Heart right ventricle (tissue), 16 donors: ENCODE measurements at regions not wholly inside any gene's neighbourhood (a gene's known extent, or its start where the extent isn't known, plus 50 kb on each side); places are given as distances from the start of the nearest gene placed in this dataset.

Experiments
- ATAC-seq, 8 donors: fragments of 200-7000 bp; cut with Tn5 transposase; one replicate each; pipeline ENCODE4 v1.9.1; 2020; ENCODE audit warnings: mild to moderate bottlenecking in 8 of 8, moderate library complexity in 8 of 8, moderate number of reproducible peaks in 1 of 8
- DNase-seq, 2 donors: peaks; one replicate each; pipeline ENCODE4 v3.0.0-alpha.2; 2020
- H3K27ac ChIP-seq, 10 donors: fragments of 200-600 bp; sonication (generic) in 2 of 10; one replicate each; pipeline versions ENCODE4 v1.5.0 to v1.8.0; 2020 to 2022; ENCODE audit warnings: mild to moderate bottlenecking in 3 of 10
- H3K27me3 ChIP-seq, 7 donors: fragments of 200-600 bp; one replicate each; pipeline ENCODE4 v1.8.0; 2021 to 2022; ENCODE audit warnings: mild to moderate bottlenecking in 2 of 7
- H3K36me3 ChIP-seq, 9 donors: fragments of 200-600 bp; sonication (generic) in 1 of 9; one replicate each; pipeline versions ENCODE4 v1.5.0 to v1.8.0; 2020 to 2022; ENCODE audit warnings: mild to moderate bottlenecking in 2 of 9
- H3K4me1 ChIP-seq, 9 donors: fragments of 200-600 bp; sonication (generic) in 1 of 9; one replicate each; pipeline versions ENCODE4 v1.5.0 to v1.8.0; 2020 to 2022; ENCODE audit warnings: mild to moderate bottlenecking in 4 of 9
- H3K4me3 ChIP-seq, 10 donors: fragments of 200-600 bp; sonication (generic) in 2 of 10; one replicate each; pipeline versions ENCODE4 v1.5.0 to v1.8.0; 2020 to 2022; ENCODE audit warnings: mild to moderate bottlenecking in 7 of 10, moderate library complexity in 2 of 10
- H3K9me3 ChIP-seq, 11 donors: fragments of 200-600 bp in 10 of 11; sonication (generic) in 2 of 11; one replicate each; pipeline versions ENCODE4 v1.5.0 to v1.8.0; 2013 to 2022; ENCODE audit warnings: mild to moderate bottlenecking in 2 of 11, control low read depth in 1 of 11, moderate library complexity in 1 of 11
- CTCF ChIP-seq, 9 donors: fragments of 200-600 bp; sonication (generic) in 2 of 9; IDR thresholded peaks; one replicate each; pipeline versions ENCODE4 v1.5.0 to v1.8.0; 2021 to 2022; ENCODE audit warnings: antibody characterized with exemption in 9 of 9, mild to moderate bottlenecking in 5 of 9, moderate library complexity in 1 of 9
- WGBS, 2 donors: extraction: QIAGEN DNeasy Blood & Tissue Kit; methylation state at CpG; one replicate each; pipeline ENCODE4 v1.1.7; 2013; ENCODE audit warnings: inconsistent platforms in 1 of 2; 5-methylcytosine and 5-hydroxymethylcytosine counted together
- intact Hi-C, 10 donors: fragments of 100-400 bp; cut with DNase I; formaldehyde crosslinking; loops; one replicate each; pipeline versions ENCODE4 v1.11.1 to v1.14.2; 2022
- donor health status: Arrhythmogenic right ventricular cardiomyopathy.
- donor health status: ischemic (EF 13 %, LVEDD 7.1; RV severe dilation, severe dysfunction).
- donor health status: healthy with polysubstance abuse.
- donor health status: DM: no; HTN: yes; CAD: no.
- donor health status: DM: no; HTN: no; CAD: no.
- donor health status: ischemic (EF 25% LVEDD 6.9; RV normal size, moderate dysfunction).
- donor health status: ischemic (EF 25% LVEDD 5.7; RV mildly dilated, moderate dysfunction).
- donor health status: healthy.
- donor health status: DM: yes; HTN: yes; CAD: no.
- donor health status: Ischemic cardiomyopathy.
- donor health status: ischemic (EF 35%, LVEDD 5.7; RV mildly dilated, moderate dysfunction).
- donor health status: nonischemic (EF 11% LVEDD 7.7; RV severe dilation, severe dysfunction).
- donor health status: DM: yes; HTN: yes; CAD: no.
- donor health status: PGD.
- donor health status: ischemic (EF 29% LVEDD 5.4; RV normal size, mild dysfunction).
- donor health status: nonischemic (EF 23%, LVEDD 6.1; RV moderate dilation, normal function).

GRCh38 chr5:54760182-54760935 lies 225.0 kb downstream of the ESM1 start:
- H3K36me3 ChIP-seq: no peaks in the 10 kb centered on the region
- H3K4me1 ChIP-seq: peaks cover 0 to 40% (median 10%) of the 10 kb centered on the region in 9 donors
- TF ChIP-seq CTCF (IDR thresholded peaks at IDR 0.05): no peak
- 93 to 94% methylated on average over 6 of the region's 6 CpGs for WGBS, 2 donors
- intact Hi-C loops: no loop called here
- ATAC-seq: peak in 1 of 8 donors; percentile 16
- no peak overlapping the region for H3K4me3 ChIP-seq
- H3K27me3 ChIP-seq: no peaks in the 10 kb centered on the region
- no peak for DNase-seq
- no peaks in the 10 kb centered on the region for H3K9me3 ChIP-seq
- H3K27ac ChIP-seq: peak overlapping the region in 4 of 10 donors; percentile 8 to 28 (median 22)

GRCh38 chr5:54758038-54758437 lies 227.4 kb downstream of the ESM1 start:
- Histone ChIP-seq H3K4me1 (peaks cover 0 to 36% (median 13%) of the 10 kb centered on the region in 9 donors), H3K9me3 (no peaks in the 10 kb centered on the region), H3K36me3 (no peaks in the 10 kb centered on the region), H3K4me3 (no peak overlapping the region), H3K27ac (no peak overlapping the region), H3K27me3 (no peaks in the 10 kb centered on the region)
- WGBS, 2 donors: 70 to 79% methylated on average over 4 of the region's 4 CpGs
- ATAC-seq (no peak), DNase-seq (no peak)
- no peak for TF ChIP-seq CTCF (IDR thresholded peaks at IDR 0.05)
- intact Hi-C loops: no loop called here

- no peak for TF ChIP-seq CTCF (IDR thresholded peaks at IDR 0.05)
- Histone ChIP-seq H3K27ac (no peak overlapping the region), H3K36me3 (no peaks in the 10 kb centered on the region), H3K9me3 (no peaks in the 10 kb centered on the region), H3K27me3 (no peaks in the 10 kb centered on the region), H3K4me3 (no peak overlapping the region), H3K4me1 (peaks cover 0 to 41% (median 15%) of the 10 kb centered on the region in 9 donors)
- intact Hi-C loops: no loop called here
- WGBS, 2 donors: 97 to 98% methylated on average over 3 of the region's 3 CpGs
- ATAC-seq: no peak
- no peak for DNase-seq
These were observed 227.9 kb downstream of the ESM1 start for GRCh38 chr5:54757541-54757940.

- H3K36me3 ChIP-seq: no peaks in the 10 kb centered on the region
- no peaks in the 10 kb centered on the region for H3K27me3 ChIP-seq
- peaks cover 0 to 39% (median 15%) of the 10 kb centered on the region in 9 donors for H3K4me1 ChIP-seq
- DNase-seq (no peak), ATAC-seq (no peak)
- H3K9me3 ChIP-seq: no peaks in the 10 kb centered on the region
- H3K27ac ChIP-seq: no peak overlapping the region
- H3K4me3 ChIP-seq: no peak overlapping the region
- intact Hi-C loops: no loop called here
- 92 to 97% methylated on average over 1 of the region's 1 CpG for WGBS, 2 donors
- no peak for TF ChIP-seq CTCF (IDR thresholded peaks at IDR 0.05)
These were observed 228.5 kb downstream of the ESM1 start for GRCh38 chr5:54756796-54757402.
